Midbrain (tissue), 1 donor: ENCODE measurements at regions not wholly inside any gene's neighbourhood (a gene's known extent, or its start where the extent isn't known, plus 50 kb on each side); places are given as distances from the start of the nearest gene placed in this dataset.

Source experiments
- DNase-seq: peaks from one replicate; lab custom pipeline; 2025; lab: John Stamatoyannopoulos, UW

GRCh38 chr6:30806581-30807183 lies 62.3 kb upstream of the IER3 start:
- no peak for DNase-seq

- no peak for DNase-seq
Measured at GRCh38 chr6:30804333-30804732, 60.0 kb upstream of the IER3 start.

- DNase-seq: no peak
Measured at GRCh38 chr6:30802731-30803130, 58.4 kb upstream of the IER3 start.

- DNase-seq: no peak
Measured at GRCh38 chr6:30801950-30802349, 57.6 kb upstream of the IER3 start.

- no peak for DNase-seq
Measured at GRCh38 chr6:30800871-30801270, 56.5 kb upstream of the IER3 start.

- DNase-seq: no peak
Measured at GRCh38 chr6:30799210-30799609, 54.9 kb upstream of the IER3 start.

- DNase-seq: no peak
Measured at GRCh38 chr6:30798494-30798893, 54.1 kb upstream of the IER3 start.

GRCh38 chr6:30795549-30796293 lies 51.4 kb upstream of the IER3 start:
- no peak for DNase-seq
